Loucy (cell line): ENCODE measurements at regions not wholly inside any gene's neighbourhood (a gene's known extent, or its start where the extent isn't known, plus 50 kb on each side); places are given as distances from the start of the nearest gene placed in this dataset.
"Not testable (repeated sequence)": the region's sequence is repeated elsewhere in the genome, so short reads cannot be mapped to it uniquely, and the experiment has no call there.

Experiments
- H2AFZ ChIP-seq: fragments of 200-600 bp; sonication (generic); 2 replicates; pipeline ENCODE4 v1.6.0; 2016; ENCODE audit warnings: antibody characterized with exemption, mild to moderate bottlenecking, low read length, moderate library complexity
- H3F3A ChIP-seq: fragments of 200-600 bp; 2 replicates; pipeline ENCODE4 v1.6.0; 2016; ENCODE audit warnings: antibody characterized with exemption, low read depth, mild to moderate bottlenecking
- H3K27me3 ChIP-seq: fragments of 200-600 bp; sonication (generic); 2 replicates; pipeline ENCODE4 v1.6.1; 2014; ENCODE audit warnings: low read length, mild to moderate bottlenecking; ENCODE audit not compliant: insufficient read depth, poor library complexity, severe bottlenecking
- H3K36me3 ChIP-seq: fragments of 200-600 bp; sonication (generic); 2 replicates; pipeline ENCODE4 v1.6.1; 2016; ENCODE audit warnings: low read length; ENCODE audit not compliant: insufficient read depth
- H3K4me1 ChIP-seq: fragments of 200-600 bp; sonication (generic); 2 replicates; pipeline ENCODE4 v1.5.1; 2014; ENCODE audit warnings: low read length, mild to moderate bottlenecking; ENCODE audit not compliant: insufficient read depth, poor library complexity, severe bottlenecking
- H3K4me2 ChIP-seq: fragments of 200-600 bp; sonication (generic); 2 replicates; pipeline ENCODE4 v1.6.0; 2014; ENCODE audit warnings: antibody characterized with exemption, low read length, low read depth, mild to moderate bottlenecking; ENCODE audit not compliant: poor library complexity, severe bottlenecking
- H3K4me3 ChIP-seq: fragments of 200-600 bp; sonication (generic); 2 replicates; pipeline ENCODE4 v1.5.1; 2014; ENCODE audit warnings: low read length, mild to moderate bottlenecking, mixed read lengths; ENCODE audit not compliant: poor library complexity, severe bottlenecking
- H3K79me2 ChIP-seq: fragments of 200-600 bp; sonication (generic); 2 replicates; pipeline ENCODE4 v1.6.1; 2014; ENCODE audit warnings: low read length; ENCODE audit not compliant: insufficient read depth
- H3K9ac ChIP-seq: fragments of 200-600 bp; sonication (generic); 2 replicates; pipeline ENCODE4 v1.6.0; 2014; ENCODE audit warnings: mild to moderate bottlenecking, low read depth, low read length, moderate library complexity; ENCODE audit not compliant: poor library complexity, severe bottlenecking
- H3K9me2 ChIP-seq: fragments of 200-600 bp; sonication (generic); replicated peaks from 2 replicates; pipeline ENCODE4 v1.6.1; 2016; ENCODE audit warnings: low read depth, low read length, mixed read lengths
- H3K9me3 ChIP-seq: fragments of 200-600 bp; sonication (generic); 2 replicates; pipeline ENCODE4 v1.6.1; 2014; ENCODE audit warnings: mild to moderate bottlenecking, antibody characterized with exemption, low read length, low read depth; ENCODE audit not compliant: insufficient read depth
- H4K20me1 ChIP-seq: fragments of 200-600 bp; sonication (generic); 2 replicates; pipeline ENCODE4 v1.6.0; 2014; ENCODE audit warnings: antibody characterized with exemption, low read length, mild to moderate bottlenecking; ENCODE audit not compliant: insufficient read depth, poor library complexity, severe bottlenecking
- EZH2phosphoT487 ChIP-seq: fragments of 200-600 bp; IDR thresholded peaks from 2 replicates; pipeline ENCODE4 v1.6.1; 2018; ENCODE audit warnings: antibody characterized with exemption, mild to moderate bottlenecking, moderate library complexity, borderline replicate concordance
- TF ChIP-seq, protein P1 (sequence below): fragments of 200-600 bp; sonication (generic); conservative IDR thresholded peaks from 2 replicates; pipeline ENCODE4 v1.5.1; 2014; ENCODE audit warnings: mild to moderate bottlenecking, antibody characterized with exemption, low read length

- no peak overlapping the region for H3K4me3 ChIP-seq
- H3F3A ChIP-seq, result no peaks in the 10 kb centered on the region
- H3K4me1 ChIP-seq, result no peaks in the 10 kb centered on the region
- no peak overlapping the region for H3K9ac ChIP-seq
- no peaks in the 10 kb centered on the region for H4K20me1 ChIP-seq
- no peaks in the 10 kb centered on the region for H3K9me3 ChIP-seq
- H3K36me3 ChIP-seq, result no peaks in the 10 kb centered on the region
- H3K9me2 ChIP-seq, result no peaks in the 10 kb centered on the region
- H2AFZ ChIP-seq, result no peak overlapping the region
- no peak overlapping the region for H3K4me2 ChIP-seq
- no peaks in the 10 kb centered on the region for H3K27me3 ChIP-seq
- TF ChIP-seq, protein P1, sequence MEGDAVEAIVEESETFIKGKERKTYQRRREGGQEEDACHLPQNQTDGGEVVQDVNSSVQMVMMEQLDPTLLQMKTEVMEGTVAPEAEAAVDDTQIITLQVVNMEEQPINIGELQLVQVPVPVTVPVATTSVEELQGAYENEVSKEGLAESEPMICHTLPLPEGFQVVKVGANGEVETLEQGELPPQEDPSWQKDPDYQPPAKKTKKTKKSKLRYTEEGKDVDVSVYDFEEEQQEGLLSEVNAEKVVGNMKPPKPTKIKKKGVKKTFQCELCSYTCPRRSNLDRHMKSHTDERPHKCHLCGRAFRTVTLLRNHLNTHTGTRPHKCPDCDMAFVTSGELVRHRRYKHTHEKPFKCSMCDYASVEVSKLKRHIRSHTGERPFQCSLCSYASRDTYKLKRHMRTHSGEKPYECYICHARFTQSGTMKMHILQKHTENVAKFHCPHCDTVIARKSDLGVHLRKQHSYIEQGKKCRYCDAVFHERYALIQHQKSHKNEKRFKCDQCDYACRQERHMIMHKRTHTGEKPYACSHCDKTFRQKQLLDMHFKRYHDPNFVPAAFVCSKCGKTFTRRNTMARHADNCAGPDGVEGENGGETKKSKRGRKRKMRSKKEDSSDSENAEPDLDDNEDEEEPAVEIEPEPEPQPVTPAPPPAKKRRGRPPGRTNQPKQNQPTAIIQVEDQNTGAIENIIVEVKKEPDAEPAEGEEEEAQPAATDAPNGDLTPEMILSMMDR, result no peak
- TF ChIP-seq EZH2phosphoT487, result no peak
- H3K79me2 ChIP-seq, result no peaks in the 10 kb centered on the region
Observed at GRCh38 chr21:15968776-15969310, 239.1 kb downstream of the USP25 start.

DNA sequence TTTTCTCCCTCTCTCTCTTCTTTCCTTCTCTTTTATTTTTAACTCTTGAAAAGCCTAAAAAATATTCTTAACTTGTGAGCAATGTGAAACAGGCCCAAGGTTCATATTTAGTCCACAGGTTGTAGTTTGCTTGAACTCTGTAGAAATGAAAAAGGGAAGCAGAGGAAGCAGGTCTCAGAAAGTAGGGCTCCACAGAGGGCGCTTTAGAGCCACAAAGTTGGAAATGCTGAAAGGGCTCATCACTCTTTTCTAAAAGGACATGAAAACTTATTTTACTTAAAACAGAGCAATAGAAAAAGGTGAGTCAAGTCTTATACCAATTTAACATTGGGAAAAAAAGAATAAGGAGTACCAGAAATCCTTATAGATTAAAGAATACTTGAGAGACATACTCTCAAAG, 247.0 kb downstream of the USP25 start:
- Histone ChIP-seq H3K4me2 (no peak overlapping the region), H3K9me2 (no peaks in the 10 kb centered on the region), H3K4me1 (no peaks in the 10 kb centered on the region), H3K27me3 (no peaks in the 10 kb centered on the region), H3K9me3 (no peaks in the 10 kb centered on the region), H3F3A (no peaks in the 10 kb centered on the region), H3K9ac (no peak overlapping the region), H3K4me3 (no peak overlapping the region), H3K79me2 (no peaks in the 10 kb centered on the region), H3K36me3 (no peaks in the 10 kb centered on the region), H2AFZ (no peak overlapping the region), H4K20me1 (no peaks in the 10 kb centered on the region)
- TF ChIP-seq, protein P1, result peak; percentile 48
- no peak for TF ChIP-seq EZH2phosphoT487

GRCh38 chr21:15978215-15978738, 248.5 kb downstream of the USP25 start:
- TF ChIP-seq, protein P1, result no peak
- TF ChIP-seq EZH2phosphoT487, result no peak
- H3K9me3 ChIP-seq, result no peaks in the 10 kb centered on the region
- no peak overlapping the region for H2AFZ ChIP-seq
- H3K36me3 ChIP-seq, result no peaks in the 10 kb centered on the region
- no peaks in the 10 kb centered on the region for H3K4me1 ChIP-seq
- no peak overlapping the region for H3K4me3 ChIP-seq
- no peak overlapping the region for H3K9ac ChIP-seq
- no peaks in the 10 kb centered on the region for H3F3A ChIP-seq
- no peaks in the 10 kb centered on the region for H3K79me2 ChIP-seq
- H3K27me3 ChIP-seq, result no peaks in the 10 kb centered on the region
- H3K4me2 ChIP-seq, result no peak overlapping the region
- no peaks in the 10 kb centered on the region for H3K9me2 ChIP-seq
- no peaks in the 10 kb centered on the region for H4K20me1 ChIP-seq

DNA sequence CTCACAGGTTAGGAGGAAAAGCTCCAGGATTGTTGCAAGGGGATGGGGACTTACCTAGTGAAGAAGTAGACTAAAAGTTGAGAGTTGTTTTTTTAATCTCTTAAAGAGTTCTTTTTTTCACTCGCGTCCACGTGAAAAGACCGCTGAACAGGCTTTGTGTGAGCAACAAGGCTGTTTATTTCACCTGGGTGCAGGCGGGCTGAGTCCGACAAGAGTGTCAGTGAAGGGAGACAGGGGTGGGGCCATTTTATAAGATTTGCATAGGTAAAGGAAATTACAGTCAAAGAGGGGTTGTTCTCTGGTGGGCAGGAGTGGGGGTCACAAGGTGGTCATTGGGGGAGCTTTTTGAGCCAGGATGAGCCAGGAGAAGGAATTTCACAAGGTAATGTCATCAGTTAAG, 249.7 kb downstream of the USP25 start:
- H3K9ac ChIP-seq, H4K20me1 ChIP-seq, H3K9me3 ChIP-seq, H3K4me1 ChIP-seq, H3K36me3 ChIP-seq, H3K9me2 ChIP-seq, H3F3A ChIP-seq, H3K79me2 ChIP-seq, H3K4me2 ChIP-seq, H2AFZ ChIP-seq, H3K27me3 ChIP-seq, H3K4me3 ChIP-seq: not testable (repeated sequence)
